Karpas-422 (cell line): ENCODE measurements at regions not wholly inside any gene's neighbourhood (a gene's known extent, or its start where the extent isn't known, plus 50 kb on each side); places are given as distances from the start of the nearest gene placed in this dataset.

Experiments used
- DNase-seq: peaks from one replicate; pipeline ENCODE4 v3.0.0-alpha.2; 2015
- H2AFZ ChIP-seq: fragments of 200-600 bp; sonication (generic); 2 replicates; pipeline ENCODE4 v1.6.1; 2014; ENCODE audit warnings: antibody characterized with exemption, low read length, mixed read lengths
- H3K27ac ChIP-seq: fragments of 200-600 bp; sonication (generic); 2 replicates; pipeline ENCODE4 v1.5.1; 2014; ENCODE audit warnings: mild to moderate bottlenecking, low read length, moderate library complexity
- H3K27me3 ChIP-seq: fragments of 200-600 bp; sonication (generic); 2 replicates; pipeline ENCODE4 v1.6.1; 2014; ENCODE audit warnings: low read length, mixed read lengths
- H3K36me3 ChIP-seq: fragments of 200-600 bp; sonication (generic); 2 replicates; pipeline ENCODE4 v1.6.1; 2014; ENCODE audit warnings: low read length, mixed read lengths; ENCODE audit not compliant: insufficient read depth
- H3K4me1 ChIP-seq: fragments of 200-600 bp; sonication (generic); 2 replicates; pipeline ENCODE4 v1.6.1; 2014; ENCODE audit warnings: mild to moderate bottlenecking, low read length, mixed read lengths
- H3K4me2 ChIP-seq: fragments of 200-600 bp; sonication (generic); 2 replicates; pipeline ENCODE4 v1.6.1; 2014; ENCODE audit warnings: low read length, low read depth, mild to moderate bottlenecking; ENCODE audit not compliant: poor library complexity, severe bottlenecking
- H3K4me3 ChIP-seq: fragments of 200-600 bp; sonication (generic); 2 replicates; pipeline ENCODE4 v1.5.1; 2014; ENCODE audit warnings: mild to moderate bottlenecking, antibody characterized with exemption, low read length, mixed read lengths
- H3K79me2 ChIP-seq: fragments of 200-600 bp; sonication (generic); 2 replicates; pipeline ENCODE4 v1.6.1; 2014; ENCODE audit warnings: mild to moderate bottlenecking, low read length, mixed read lengths
- H3K9ac ChIP-seq: fragments of 200-600 bp; sonication (generic); 2 replicates; pipeline ENCODE4 v1.6.0; 2014; ENCODE audit warnings: low read length
- H3K9me2 ChIP-seq: fragments of 200-600 bp; sonication (generic), shearing (Covaris generic); replicated peaks from 2 replicates; pipeline ENCODE4 v1.6.0; 2014; ENCODE audit warnings: mild to moderate bottlenecking, low read length, moderate library complexity; ENCODE audit not compliant: insufficient read depth
- H3K9me3 ChIP-seq: fragments of 300-700, 200-600 bp; sonication (generic); 2 replicates; pipeline ENCODE4 v1.6.1; 2014; ENCODE audit warnings: low read length, mixed read lengths
- H4K20me1 ChIP-seq: fragments of 200-600 bp; sonication (generic); 2 replicates; pipeline ENCODE4 v1.6.1; 2014; ENCODE audit warnings: mild to moderate bottlenecking, antibody characterized with exemption, low read length, low read depth; ENCODE audit not compliant: insufficient read depth

DNA sequence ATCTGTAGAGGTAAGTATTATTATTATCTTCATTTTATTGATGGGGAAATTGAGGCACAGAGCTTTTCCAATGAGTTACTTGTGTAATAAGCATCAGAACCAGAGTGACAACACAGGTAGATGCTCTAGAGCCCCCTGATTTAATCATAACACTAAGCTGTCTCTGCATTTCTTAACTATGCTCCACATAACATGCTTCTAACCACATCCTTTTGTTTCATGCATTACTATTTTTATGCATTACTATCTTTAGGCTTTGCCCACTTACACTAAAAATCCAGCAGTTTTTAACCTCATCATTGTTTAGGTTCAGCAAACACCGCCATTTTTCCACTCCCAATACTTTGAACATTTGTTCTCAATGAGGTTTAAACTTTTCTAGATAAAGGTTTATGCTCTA, 1900.8 kb upstream of the PCDH10 start:
- no peak overlapping the region for H3K27ac ChIP-seq
- no peaks in the 10 kb centered on the region for H4K20me1 ChIP-seq
- peaks cover 4% of the 10 kb centered on the region; the same call in 1 of the 2 replicates for H3K9me3 ChIP-seq
- no peak overlapping the region for H3K4me3 ChIP-seq
- H3K36me3 ChIP-seq, result no peaks in the 10 kb centered on the region
- no peaks in the 10 kb centered on the region for H3K9me2 ChIP-seq
- no peaks in the 10 kb centered on the region for H3K79me2 ChIP-seq
- H3K4me2 ChIP-seq, result no peak overlapping the region
- H3K27me3 ChIP-seq, result no peaks in the 10 kb centered on the region
- H2AFZ ChIP-seq, result no peak overlapping the region
- no peak overlapping the region for H3K9ac ChIP-seq
- no peaks in the 10 kb centered on the region for H3K4me1 ChIP-seq
- no peak for DNase-seq

GRCh38 chr4:131251321-131251720, 1897.8 kb upstream of the PCDH10 start:
- Histone ChIP-seq H3K9me3 (peaks cover 11% of the 10 kb centered on the region; the same call in 1 of the 2 replicates), H3K79me2 (no peaks in the 10 kb centered on the region), H3K27me3 (no peaks in the 10 kb centered on the region), H3K36me3 (no peaks in the 10 kb centered on the region), H2AFZ (no peak overlapping the region), H3K4me3 (no peak overlapping the region), H3K4me1 (no peaks in the 10 kb centered on the region), H3K27ac (no peak overlapping the region), H3K9me2 (no peaks in the 10 kb centered on the region), H3K4me2 (no peak overlapping the region), H4K20me1 (no peaks in the 10 kb centered on the region), H3K9ac (no peak overlapping the region)
- no peak for DNase-seq

- Histone ChIP-seq H3K4me1 (no peaks in the 10 kb centered on the region), H4K20me1 (no peaks in the 10 kb centered on the region), H3K27ac (no peak overlapping the region), H3K4me2 (no peak overlapping the region), H3K36me3 (no peaks in the 10 kb centered on the region), H2AFZ (no peak overlapping the region), H3K4me3 (no peak overlapping the region), H3K9me3 (peaks cover 31% of the 10 kb centered on the region), H3K27me3 (no peaks in the 10 kb centered on the region), H3K9ac (no peak overlapping the region), H3K79me2 (no peaks in the 10 kb centered on the region), H3K9me2 (no peaks in the 10 kb centered on the region)
- no peak for DNase-seq
Measured at GRCh38 chr4:131257241-131257640, 1891.9 kb upstream of the PCDH10 start.

DNA sequence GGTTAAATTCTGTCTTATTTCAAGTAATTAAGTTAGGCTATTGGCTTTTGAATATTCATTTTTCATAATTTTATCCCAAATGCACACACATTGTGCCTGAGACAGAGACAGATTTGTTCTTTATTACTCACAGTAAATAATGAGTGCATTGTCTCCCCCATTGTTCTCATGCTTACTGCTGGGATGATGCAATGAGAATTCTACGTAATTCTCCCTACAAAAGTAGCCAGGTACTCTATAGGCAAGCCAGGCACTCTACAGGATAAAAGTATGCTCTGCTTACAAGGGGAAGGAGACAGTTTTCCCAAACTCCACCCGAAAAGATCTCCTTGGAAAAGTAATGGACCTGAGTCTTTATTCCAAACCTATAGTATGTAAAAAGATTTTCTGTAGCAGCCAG, 1890.7 kb upstream of the PCDH10 start:
- peaks cover 35% of the 10 kb centered on the region for H3K9me3 ChIP-seq
- DNase-seq, result no peak
- H3K27ac ChIP-seq, result no peak overlapping the region

GRCh38 chr4:131288441-131288840, 1860.7 kb upstream of the PCDH10 start:
- no peaks in the 10 kb centered on the region for H3K9me2 ChIP-seq
- H3K4me3 ChIP-seq, result no peak overlapping the region
- no peak overlapping the region for H2AFZ ChIP-seq
- DNase-seq, result no peak
- no peaks in the 10 kb centered on the region for H3K36me3 ChIP-seq
- H3K27ac ChIP-seq, result no peak overlapping the region
- H3K4me1 ChIP-seq, result no peaks in the 10 kb centered on the region
- no peak overlapping the region for H3K4me2 ChIP-seq
- no peaks in the 10 kb centered on the region for H3K27me3 ChIP-seq
- no peaks in the 10 kb centered on the region for H3K79me2 ChIP-seq
- H3K9ac ChIP-seq, result no peak overlapping the region
- no peaks in the 10 kb centered on the region for H4K20me1 ChIP-seq
- peaks cover 26% of the 10 kb centered on the region for H3K9me3 ChIP-seq

More for the DNA sequence above, 1890.7 kb upstream of the PCDH10 start:
- Histone ChIP-seq H4K20me1 (no peaks in the 10 kb centered on the region), H3K27me3 (no peaks in the 10 kb centered on the region), H3K79me2 (no peaks in the 10 kb centered on the region), H3K4me1 (no peaks in the 10 kb centered on the region), H3K4me2 (no peak overlapping the region), H3K9ac (no peak overlapping the region), H3K36me3 (no peaks in the 10 kb centered on the region), H2AFZ (no peak overlapping the region), H3K4me3 (no peak overlapping the region), H3K9me2 (no peaks in the 10 kb centered on the region)

- no peak overlapping the region for H3K27ac ChIP-seq
- no peak overlapping the region for H3K9ac ChIP-seq
- no peak for DNase-seq
- peaks cover 14% of the 10 kb centered on the region for H3K9me3 ChIP-seq
- H3K4me1 ChIP-seq, result no peaks in the 10 kb centered on the region
- H3K4me3 ChIP-seq, result no peak overlapping the region
- no peaks in the 10 kb centered on the region for H4K20me1 ChIP-seq
- no peak overlapping the region for H3K4me2 ChIP-seq
- no peaks in the 10 kb centered on the region for H3K27me3 ChIP-seq
- H2AFZ ChIP-seq, result no peak overlapping the region
- H3K9me2 ChIP-seq, result no peaks in the 10 kb centered on the region
- no peaks in the 10 kb centered on the region for H3K36me3 ChIP-seq
- H3K79me2 ChIP-seq, result no peaks in the 10 kb centered on the region
Measured at GRCh38 chr4:131296192-131296591, 1852.9 kb upstream of the PCDH10 start.

DNA sequence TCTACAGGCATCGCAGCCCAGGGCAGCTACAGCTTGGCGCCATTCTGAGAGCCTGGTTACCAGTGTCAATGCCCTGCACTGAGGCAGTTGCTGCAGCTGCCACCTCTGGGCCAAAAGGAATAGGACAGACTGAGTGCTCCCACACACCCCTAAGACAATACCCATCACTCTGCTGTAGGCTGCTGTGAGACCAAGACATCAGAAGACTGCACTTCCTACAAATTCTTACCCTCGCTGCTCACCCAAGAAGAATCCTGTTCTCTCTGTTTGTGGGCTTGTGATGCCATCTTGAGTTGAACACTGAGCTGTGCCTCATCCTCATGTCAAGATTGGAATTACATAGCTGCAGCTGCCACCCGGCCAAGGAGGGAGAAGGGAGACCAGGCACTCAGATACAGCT, 1847.0 kb upstream of the PCDH10 start:
- DNase-seq, result no peak
- no peak overlapping the region for H3K4me3 ChIP-seq
- no peak overlapping the region for H3K4me2 ChIP-seq
- H3K79me2 ChIP-seq, result no peaks in the 10 kb centered on the region
- no peaks in the 10 kb centered on the region for H3K4me1 ChIP-seq
- no peaks in the 10 kb centered on the region for H3K36me3 ChIP-seq
- H3K9ac ChIP-seq, result no peak overlapping the region
- no peak overlapping the region for H3K27ac ChIP-seq
- H3K9me3 ChIP-seq, result peaks cover 41% of the 10 kb centered on the region
- H2AFZ ChIP-seq, result no peak overlapping the region
- H4K20me1 ChIP-seq, result no peaks in the 10 kb centered on the region
- H3K27me3 ChIP-seq, result no peaks in the 10 kb centered on the region
- no peaks in the 10 kb centered on the region for H3K9me2 ChIP-seq

DNA sequence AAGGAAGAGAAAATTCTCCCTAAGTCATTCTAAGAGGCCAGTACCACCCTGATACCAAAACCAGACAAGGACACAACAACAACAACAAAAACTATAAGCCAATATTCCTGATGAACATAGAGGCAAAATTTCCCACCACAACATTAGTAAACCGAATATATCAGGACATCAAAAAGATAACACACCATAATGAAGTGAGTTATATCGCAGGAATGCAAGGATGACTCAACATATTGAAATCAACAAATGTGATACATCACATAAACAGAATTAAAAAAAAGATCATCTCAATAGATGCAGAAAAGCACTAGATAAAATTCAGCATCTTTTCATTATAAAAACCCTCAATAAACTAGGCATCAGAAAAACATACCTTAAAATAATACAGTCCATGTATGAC, 1844.4 kb upstream of the PCDH10 start:
- no peaks in the 10 kb centered on the region for H3K36me3 ChIP-seq
- H3K4me1 ChIP-seq, result no peaks in the 10 kb centered on the region
- H3K27me3 ChIP-seq, result no peaks in the 10 kb centered on the region
- H3K4me3 ChIP-seq, result no peak overlapping the region
- H3K9me3 ChIP-seq, result peaks cover 37% of the 10 kb centered on the region
- no peaks in the 10 kb centered on the region for H3K79me2 ChIP-seq
- H3K4me2 ChIP-seq, result no peak overlapping the region
- H2AFZ ChIP-seq, result no peak overlapping the region
- H3K9me2 ChIP-seq, result no peaks in the 10 kb centered on the region
- H4K20me1 ChIP-seq, result no peaks in the 10 kb centered on the region
- no peak for DNase-seq
- H3K9ac ChIP-seq, result no peak overlapping the region
- H3K27ac ChIP-seq, result no peak overlapping the region

DNA sequence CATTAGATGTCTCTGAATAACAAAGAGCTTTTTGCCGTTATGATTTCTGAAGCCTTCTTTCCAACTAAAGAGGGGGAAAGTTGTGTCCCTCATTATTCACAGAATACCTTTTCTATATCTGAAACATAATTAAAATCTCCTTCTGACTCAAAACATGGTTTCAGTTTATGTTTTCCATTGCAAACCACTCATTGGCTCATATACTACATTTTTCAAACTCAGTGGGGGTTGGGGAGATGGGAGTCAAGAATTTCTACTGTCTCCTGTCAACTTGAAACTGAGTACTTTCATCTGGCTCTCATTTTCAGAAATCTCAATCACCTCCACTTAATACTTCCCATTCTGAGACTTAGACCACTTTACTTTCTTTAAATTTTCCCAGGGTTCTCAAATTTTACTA, 1839.5 kb upstream of the PCDH10 start:
- Histone ChIP-seq H2AFZ (no peak overlapping the region), H3K4me2 (no peak overlapping the region), H3K4me1 (no peaks in the 10 kb centered on the region), H3K79me2 (no peaks in the 10 kb centered on the region), H3K27me3 (no peaks in the 10 kb centered on the region), H3K4me3 (no peak overlapping the region), H3K9me2 (no peaks in the 10 kb centered on the region), H3K9ac (no peak overlapping the region), H3K27ac (no peak overlapping the region), H3K36me3 (no peaks in the 10 kb centered on the region), H4K20me1 (no peaks in the 10 kb centered on the region), H3K9me3 (peaks cover 11% of the 10 kb centered on the region)
- no peak for DNase-seq
